OCI-LY1 (cell line): ENCODE measurements at regions not wholly inside any gene's neighbourhood (a gene's known extent, or its start where the extent isn't known, plus 50 kb on each side); places are given as distances from the start of the nearest gene placed in this dataset.

ENCODE experiments used
- EZH2 ChIP-seq: fragments of 200-600 bp; sonication (generic), shearing (Covaris generic); IDR thresholded peaks from 2 replicates; pipeline ENCODE4 v1.8.0; 2017; ENCODE audit warnings: borderline replicate concordance, mixed run types, mild to moderate bottlenecking, antibody characterized with exemption, low read length, moderate library complexity, mixed read lengths
- TF ChIP-seq, protein P1 (sequence below): fragments of 200-600 bp; sonication (generic), shearing (Covaris generic); IDR thresholded peaks from 2 replicates; pipeline ENCODE4 v1.5.1; 2017; ENCODE audit warnings: mild to moderate bottlenecking, antibody characterized with exemption, low read length, moderate library complexity, mixed read lengths

DNA sequence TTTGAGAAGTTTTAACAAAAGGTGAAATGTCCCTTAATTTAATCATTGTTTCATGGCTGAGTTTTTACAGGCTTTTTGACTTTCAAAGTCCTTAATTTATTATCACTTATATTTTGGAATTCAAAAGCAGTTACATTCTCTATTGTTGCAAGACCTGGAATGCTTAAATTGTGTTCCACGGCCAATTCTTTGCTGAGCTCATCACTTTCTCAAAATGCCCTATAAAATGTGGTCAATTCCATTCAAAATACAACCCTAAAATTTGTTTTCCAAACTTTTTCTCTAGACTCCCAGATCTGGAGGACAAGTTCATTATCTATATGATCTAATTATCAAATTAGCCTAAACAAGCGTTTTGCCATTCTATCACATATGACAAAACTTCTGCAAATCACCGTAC lies 1051.2 kb downstream of the TDRD15 start:
- TF ChIP-seq, protein P1, sequence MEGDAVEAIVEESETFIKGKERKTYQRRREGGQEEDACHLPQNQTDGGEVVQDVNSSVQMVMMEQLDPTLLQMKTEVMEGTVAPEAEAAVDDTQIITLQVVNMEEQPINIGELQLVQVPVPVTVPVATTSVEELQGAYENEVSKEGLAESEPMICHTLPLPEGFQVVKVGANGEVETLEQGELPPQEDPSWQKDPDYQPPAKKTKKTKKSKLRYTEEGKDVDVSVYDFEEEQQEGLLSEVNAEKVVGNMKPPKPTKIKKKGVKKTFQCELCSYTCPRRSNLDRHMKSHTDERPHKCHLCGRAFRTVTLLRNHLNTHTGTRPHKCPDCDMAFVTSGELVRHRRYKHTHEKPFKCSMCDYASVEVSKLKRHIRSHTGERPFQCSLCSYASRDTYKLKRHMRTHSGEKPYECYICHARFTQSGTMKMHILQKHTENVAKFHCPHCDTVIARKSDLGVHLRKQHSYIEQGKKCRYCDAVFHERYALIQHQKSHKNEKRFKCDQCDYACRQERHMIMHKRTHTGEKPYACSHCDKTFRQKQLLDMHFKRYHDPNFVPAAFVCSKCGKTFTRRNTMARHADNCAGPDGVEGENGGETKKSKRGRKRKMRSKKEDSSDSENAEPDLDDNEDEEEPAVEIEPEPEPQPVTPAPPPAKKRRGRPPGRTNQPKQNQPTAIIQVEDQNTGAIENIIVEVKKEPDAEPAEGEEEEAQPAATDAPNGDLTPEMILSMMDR = no peak
- no peak for TF ChIP-seq EZH2
